Stimulated activated naive CD4-positive, alpha-beta T cell treated with Interleukin-2 at 50 U/mL for 16 hours (primary cell): ENCODE measurements at regions not wholly inside any gene's neighbourhood (a gene's known extent, or its start where the extent isn't known, plus 50 kb on each side); places are given as distances from the start of the nearest gene placed in this dataset.
"Not testable (repeated sequence)": the region's sequence is repeated elsewhere in the genome, so short reads cannot be mapped to it uniquely, and the experiment has no call there.

ENCODE experiments used
- DNase-seq: peaks from one replicate; lab custom pipeline; 2025; lab: John Stamatoyannopoulos, UW

DNA sequence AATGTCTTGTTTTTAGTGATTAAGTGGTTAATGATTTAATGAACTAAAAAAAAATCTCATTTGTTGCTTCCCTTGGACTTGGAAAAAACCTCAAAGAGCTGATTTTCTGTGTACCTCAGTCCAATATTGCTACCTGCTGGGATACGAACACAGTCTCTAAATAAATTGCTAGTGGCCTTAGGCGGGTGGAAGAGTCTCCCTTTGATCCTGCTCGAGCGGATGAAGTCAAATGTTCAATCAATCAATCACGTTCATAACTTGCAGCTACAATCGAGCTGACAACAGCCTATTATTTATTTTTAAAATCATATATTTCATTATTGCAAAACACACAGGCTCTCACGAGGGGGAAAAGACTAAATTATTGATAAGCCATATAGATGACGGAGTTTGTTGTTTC is 57.3 kb upstream of the HABP2 start:
- DNase-seq: no peak

- no peak for DNase-seq
Observed at GRCh38 chr10:113496111-113497109, 56.4 kb upstream of the HABP2 start.

DNA sequence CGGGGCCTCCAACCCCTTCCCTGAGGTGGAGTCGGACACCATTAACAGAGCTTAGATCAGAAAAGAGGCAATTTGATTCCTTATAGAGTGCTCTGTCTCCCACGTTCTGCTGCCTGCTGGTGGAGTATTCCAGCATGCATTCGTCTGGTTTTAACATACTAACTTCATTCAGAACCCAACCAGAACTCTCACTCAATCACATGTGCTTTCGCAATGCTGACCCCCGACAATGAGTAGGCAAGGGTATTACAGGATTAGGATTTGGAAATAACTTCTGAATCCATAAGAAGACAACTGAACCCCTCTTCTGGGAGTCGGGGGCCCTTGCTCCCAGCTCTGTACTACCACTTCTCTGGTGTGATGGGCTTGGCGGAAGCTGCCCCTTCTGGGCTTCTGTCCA is 55.7 kb upstream of the HABP2 start:
- DNase-seq: no peak

DNA sequence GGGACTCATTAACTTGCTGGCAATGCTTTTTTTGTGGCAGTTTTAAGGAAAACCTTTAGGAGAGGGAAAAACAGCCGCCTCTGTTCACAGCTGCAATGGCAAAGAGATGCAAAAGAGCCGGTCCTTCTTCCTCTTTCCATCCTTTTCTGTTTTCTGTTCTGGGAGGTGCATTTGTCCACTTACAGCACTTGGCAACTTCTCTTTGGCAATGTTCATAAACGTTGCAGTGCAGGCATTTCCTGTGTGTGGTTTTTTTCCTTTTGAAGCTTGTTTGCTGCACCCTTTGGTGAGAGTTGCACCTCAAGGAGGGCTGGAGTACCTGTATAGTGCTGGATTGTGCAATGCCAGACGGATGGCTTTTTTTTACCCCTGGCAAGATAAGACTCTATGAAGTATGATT is 53.9 kb upstream of the HABP2 start:
- DNase-seq: no peak

DNA sequence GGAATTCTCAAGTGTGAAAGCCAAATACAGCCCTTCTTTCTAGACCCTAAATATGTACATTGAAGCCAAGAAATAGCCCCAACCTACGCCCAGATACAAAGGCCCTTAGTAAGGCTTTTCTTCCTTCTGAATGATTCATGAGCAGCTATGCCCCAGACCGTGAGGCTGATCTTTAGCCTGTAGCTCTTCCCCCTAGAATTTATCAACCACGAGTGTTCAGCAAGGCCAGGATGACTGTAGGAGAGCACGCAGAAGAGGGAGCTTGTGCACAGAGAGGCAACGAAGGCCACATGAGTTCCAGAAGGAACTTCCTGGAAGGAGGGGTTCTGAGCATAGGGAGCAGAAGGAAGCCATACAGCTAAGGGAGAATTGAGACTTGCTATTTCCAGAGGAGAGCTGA is 53.0 kb upstream of the HABP2 start:
- no peak for DNase-seq

GRCh38 chr10:113501031-113501430 is 51.8 kb upstream of the HABP2 start:
- DNase-seq: not testable (repeated sequence)
